Mononuclear cell (primary cell): ENCODE measurements at regions not wholly inside any gene's neighbourhood (a gene's known extent, or its start where the extent isn't known, plus 50 kb on each side); places are given as distances from the start of the nearest gene placed in this dataset.

ENCODE experiments used
- H3K27me3 ChIP-seq: 2 replicates; pipeline ENCODE4 v1.6.0; 2011; ENCODE audit warnings: low read length, control low read depth; ENCODE audit not compliant: insufficient read depth
- H3K4me1 ChIP-seq: 2 replicates; pipeline ENCODE4 v1.5.1; 2011; ENCODE audit warnings: mild to moderate bottlenecking, low read length, control low read depth; ENCODE audit not compliant: insufficient read depth
- H3K4me3 ChIP-seq: 2 replicates; pipeline ENCODE4 v1.5.1; 2011; ENCODE audit warnings: mild to moderate bottlenecking, low read length, moderate library complexity
- H3K9me3 ChIP-seq: 2 replicates; pipeline ENCODE4 v1.5.1; 2011; ENCODE audit warnings: low read depth, mild to moderate bottlenecking, control low read depth, low read length

DNA sequence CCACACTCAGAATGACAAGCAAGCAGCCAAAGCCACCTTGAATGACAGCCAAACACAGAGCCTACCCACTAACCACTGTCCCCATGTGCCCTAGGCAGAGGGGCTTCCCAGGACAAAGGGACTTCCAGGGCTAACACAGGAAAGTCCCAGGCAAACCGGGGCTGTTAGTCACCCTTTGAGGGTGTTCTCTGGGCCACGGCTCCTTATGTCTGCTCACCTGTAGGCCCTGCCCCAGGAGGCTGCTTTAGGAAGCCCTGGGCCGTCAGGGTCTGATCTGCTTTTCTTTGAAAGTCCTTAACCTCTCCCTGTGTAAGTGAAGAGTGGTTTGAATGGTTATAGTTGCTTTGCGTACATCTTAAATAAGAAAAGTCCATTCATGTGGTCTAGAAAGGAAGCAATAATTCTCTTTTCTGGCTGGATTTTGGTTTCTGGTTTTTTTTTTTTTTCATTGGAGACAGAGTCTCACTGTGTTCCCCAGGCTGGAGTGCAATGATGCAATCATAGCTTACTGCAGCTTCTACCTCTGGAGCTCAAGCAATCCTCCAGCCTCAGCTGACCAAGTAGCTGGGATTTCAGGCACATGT lies 161.4 kb downstream of the EFNB2 start:
- Histone ChIP-seq H3K4me3 (no peak overlapping the region), H3K27me3 (no peaks in the 10 kb centered on the region), H3K9me3 (no peaks in the 10 kb centered on the region), H3K4me1 (no peaks in the 10 kb centered on the region)

DNA sequence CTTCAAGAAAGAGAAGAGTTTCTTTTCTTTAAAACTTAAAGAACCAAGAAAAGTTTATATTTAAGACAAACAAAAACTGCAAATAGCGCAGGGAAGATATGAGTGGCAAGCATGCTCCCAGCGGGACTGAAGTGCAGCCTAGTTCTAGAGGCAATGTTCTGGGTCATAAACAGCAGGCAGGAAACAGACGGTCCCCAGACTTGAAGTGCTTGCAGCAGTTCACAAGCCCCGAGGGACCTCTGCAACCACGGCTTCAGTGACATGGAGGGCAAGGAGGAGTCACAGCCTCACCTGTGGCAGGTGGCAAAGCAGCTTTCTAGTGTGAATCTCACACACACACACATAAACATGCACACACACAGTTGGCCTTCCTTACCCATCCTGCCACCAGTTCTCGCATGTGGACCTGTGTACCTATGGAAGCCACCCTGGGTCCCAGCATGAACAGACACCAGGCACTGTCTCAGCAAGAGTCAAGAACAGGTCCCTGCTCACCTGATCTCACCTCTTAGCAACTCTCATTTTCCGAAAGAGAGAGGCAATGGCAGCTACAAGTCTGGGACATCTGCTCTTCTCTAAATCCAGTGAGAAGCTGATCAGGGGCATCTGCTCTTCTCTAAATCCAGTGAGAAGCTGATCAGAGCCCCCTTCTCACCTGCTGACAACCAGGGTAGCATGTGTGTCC lies 162.0 kb downstream of the EFNB2 start:
- Histone ChIP-seq H3K27me3 (no peaks in the 10 kb centered on the region), H3K4me3 (no peak overlapping the region), H3K4me1 (no peaks in the 10 kb centered on the region), H3K9me3 (no peaks in the 10 kb centered on the region)

DNA sequence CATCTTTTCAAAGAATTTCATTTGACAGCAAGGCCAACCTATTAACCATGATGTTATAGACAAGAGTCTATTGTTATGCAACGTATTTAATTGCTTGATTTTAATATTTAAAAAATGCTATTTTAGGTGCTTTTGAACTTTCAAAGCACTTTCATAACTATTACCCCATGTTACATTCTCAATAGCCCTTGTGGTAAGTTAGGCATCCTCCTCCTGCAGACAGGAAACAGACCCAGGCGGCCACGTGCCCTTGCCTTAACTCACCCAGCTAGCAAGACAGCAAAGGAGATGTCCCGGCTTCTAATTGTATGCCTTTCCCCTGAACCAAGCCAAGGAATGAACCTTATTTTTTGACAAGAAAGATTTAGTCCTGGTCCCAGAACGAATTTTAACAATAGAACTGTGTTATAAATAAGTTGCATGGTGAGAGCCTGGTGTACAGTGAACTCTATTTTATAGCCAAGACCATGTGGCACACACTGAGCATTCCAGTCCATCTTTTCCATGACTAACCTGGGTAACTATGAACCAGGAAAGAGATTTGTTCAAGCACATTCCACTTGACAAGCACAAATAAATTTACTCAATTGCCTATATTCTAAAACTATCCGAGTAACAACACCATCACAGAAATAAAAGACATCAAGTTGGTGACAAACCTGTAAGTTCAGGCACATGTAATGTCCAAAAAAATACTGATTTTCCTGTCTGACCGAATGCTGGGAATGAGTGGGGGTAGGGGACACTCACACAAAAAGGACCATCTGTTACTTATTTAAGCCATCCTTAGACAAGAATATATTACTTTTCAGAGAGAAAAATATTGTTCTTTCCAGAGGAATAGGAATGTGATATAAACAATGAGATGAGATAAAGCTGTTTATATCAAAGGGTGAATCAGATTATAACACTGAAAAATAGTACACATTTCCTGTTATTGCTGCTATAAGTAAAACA lies 163.0 kb downstream of the EFNB2 start:
- H3K4me3 ChIP-seq, result no peak overlapping the region
- no peaks in the 10 kb centered on the region for H3K27me3 ChIP-seq
- no peaks in the 10 kb centered on the region for H3K9me3 ChIP-seq
- H3K4me1 ChIP-seq, result no peaks in the 10 kb centered on the region

DNA sequence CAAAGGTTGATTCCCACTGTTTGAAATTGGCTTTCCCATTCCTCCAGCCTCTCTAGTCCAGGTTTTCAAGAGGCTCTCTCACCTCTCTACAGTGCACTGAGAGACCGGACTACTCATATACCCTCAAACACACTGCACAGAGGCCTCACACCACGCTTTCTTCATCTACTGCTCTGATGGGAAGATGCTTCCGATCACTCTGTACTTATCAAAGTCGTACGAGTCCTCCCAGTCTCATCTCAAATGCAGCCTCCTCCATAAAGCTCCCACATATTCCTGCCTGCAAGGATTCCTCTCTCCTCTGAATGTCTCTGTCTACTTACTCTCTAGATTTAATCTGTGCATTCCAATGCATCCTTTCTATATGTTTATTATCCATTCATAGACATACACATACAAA lies 164.4 kb downstream of the EFNB2 start:
- Histone ChIP-seq H3K4me3 (no peak overlapping the region), H3K4me1 (no peaks in the 10 kb centered on the region), H3K27me3 (no peaks in the 10 kb centered on the region), H3K9me3 (no peaks in the 10 kb centered on the region)

DNA sequence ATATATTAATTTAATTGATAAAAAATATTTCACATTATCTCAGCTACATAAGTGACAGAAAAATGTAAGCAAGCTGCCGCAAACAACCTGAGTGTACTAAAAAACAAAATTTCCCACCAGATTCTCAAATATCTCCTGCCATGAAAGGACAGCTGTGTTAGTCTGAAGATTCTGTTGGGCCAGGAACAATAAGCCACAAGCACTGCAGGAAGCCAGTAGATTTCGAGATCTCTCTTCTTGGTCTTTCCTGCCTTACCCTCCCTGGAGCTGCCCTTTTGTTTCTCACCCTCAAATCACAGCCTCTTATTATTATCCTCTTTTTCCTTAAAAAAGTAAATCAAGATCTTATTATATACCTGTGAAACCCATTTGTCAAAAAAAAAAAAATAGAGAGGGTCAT lies 165.6 kb downstream of the EFNB2 start:
- Histone ChIP-seq H3K4me1 (no peaks in the 10 kb centered on the region), H3K27me3 (no peaks in the 10 kb centered on the region), H3K9me3 (peaks cover 5% of the 10 kb centered on the region), H3K4me3 (no peak overlapping the region)

DNA sequence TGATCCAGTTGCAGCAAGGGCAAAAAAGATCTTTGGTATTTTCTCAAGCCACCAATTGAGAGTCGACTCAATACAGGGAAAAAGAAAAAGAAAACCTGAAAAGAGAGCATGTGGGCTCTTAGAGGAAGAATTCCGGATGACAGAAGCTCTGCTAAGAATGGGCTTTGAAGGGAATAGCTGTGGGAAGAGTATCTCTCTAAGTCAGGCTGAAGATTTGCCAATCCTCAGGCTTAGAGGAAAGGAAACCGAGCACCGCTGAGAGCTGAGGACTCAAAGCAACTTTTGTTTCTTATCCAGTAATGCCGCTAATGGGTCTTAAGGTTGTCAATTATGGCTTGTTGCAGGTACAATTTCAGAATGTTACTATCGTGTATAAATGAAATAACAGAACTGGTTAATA lies 166.4 kb downstream of the EFNB2 start:
- no peaks in the 10 kb centered on the region for H3K27me3 ChIP-seq
- peaks cover 5% of the 10 kb centered on the region for H3K9me3 ChIP-seq
- H3K4me3 ChIP-seq, result no peak overlapping the region
- H3K4me1 ChIP-seq, result no peaks in the 10 kb centered on the region

DNA sequence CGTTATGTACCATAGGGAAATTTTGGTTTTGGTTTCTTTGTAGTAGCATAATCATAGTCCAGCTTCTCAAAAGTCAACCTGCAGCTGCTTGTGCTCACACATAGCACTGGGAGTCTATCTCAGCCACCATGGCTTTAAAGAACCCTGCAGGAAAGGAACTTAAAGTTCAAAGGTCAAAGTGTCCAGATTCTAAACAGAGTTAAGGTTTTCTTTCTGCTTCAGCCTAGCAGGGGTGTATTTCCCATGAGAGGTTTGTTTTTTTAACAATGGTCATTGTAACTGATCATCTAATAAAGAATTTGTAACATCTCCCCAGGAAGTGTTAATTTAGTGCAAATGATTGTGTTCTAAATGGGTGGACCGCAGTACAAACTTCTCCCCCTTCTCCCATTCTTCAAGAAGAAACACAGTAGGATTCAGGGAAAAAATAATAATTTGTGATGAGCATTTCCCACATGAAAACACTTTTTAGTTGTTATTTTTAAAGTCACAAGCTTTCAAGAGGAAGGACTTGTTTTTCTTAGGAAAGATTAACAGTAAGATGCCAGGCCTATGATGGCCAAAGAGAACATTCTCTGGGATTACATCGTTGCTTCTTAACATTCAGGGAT lies 168.0 kb downstream of the EFNB2 start:
- Histone ChIP-seq H3K4me1 (no peaks in the 10 kb centered on the region), H3K27me3 (no peaks in the 10 kb centered on the region), H3K4me3 (no peak overlapping the region), H3K9me3 (peaks cover 5% of the 10 kb centered on the region)

DNA sequence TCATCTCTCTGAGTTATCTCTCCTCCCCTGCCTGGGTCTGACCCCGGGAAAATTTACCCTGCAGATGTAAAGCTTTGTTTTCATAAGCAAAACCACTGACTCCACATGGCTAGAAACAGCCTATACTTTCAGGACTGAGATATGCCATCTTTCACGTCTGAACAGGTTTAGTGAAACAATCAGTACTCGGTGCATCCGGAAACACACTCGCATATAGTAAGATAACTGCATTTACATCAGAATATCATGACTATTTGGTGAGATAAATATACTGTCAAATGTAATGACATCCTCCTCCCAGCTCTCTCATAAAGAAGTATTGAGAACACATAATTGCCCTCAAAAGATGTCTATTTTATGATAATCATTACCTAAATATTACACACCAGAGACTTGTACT lies 172.8 kb downstream of the EFNB2 start:
- H3K4me1 ChIP-seq, result no peaks in the 10 kb centered on the region
- no peaks in the 10 kb centered on the region for H3K27me3 ChIP-seq

DNA sequence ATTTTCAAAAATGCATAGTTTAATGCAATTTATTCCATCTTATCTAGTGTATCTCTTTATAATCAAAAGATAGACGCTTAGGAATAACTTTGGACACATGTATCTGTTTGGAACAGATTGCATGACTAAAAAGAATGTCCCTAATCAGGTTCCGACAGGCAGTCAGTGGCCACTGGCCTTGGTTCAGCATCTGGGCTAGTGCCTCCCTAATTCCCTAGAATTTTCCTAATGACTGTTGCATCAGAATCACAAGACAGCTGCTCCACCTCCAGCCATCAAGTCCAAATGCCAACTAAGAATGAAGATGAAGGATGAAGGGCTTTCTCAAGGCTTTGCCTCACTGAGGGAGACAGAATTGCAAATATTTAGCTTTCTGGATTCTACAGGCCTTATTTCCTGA lies 173.8 kb downstream of the EFNB2 start:
- H3K4me3 ChIP-seq, result no peak overlapping the region
- H3K4me1 ChIP-seq, result no peaks in the 10 kb centered on the region

More for the DNA sequence above, 172.8 kb downstream of the EFNB2 start:
- Histone ChIP-seq H3K9me3 (peaks cover 5% of the 10 kb centered on the region), H3K4me3 (no peak overlapping the region)

DNA sequence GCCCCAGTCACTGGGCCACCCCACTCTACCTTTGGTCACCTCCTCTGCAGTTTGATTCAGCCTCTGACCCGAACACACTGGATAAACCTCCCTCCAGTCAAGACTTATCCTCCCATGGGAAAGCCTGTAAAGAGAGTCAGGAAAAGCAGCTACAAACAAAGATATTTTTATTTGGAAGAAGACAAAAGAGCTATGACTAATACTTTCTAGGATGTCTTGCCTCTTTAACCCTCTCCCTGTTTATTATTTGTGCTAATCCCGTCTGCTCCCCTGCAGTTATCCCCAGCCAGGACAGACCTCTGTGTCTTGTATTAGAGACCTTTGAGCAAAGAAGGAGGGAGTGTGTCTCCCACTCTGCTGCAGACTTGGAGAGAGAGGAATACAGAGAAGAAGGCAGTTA lies 178.3 kb downstream of the EFNB2 start:
- Histone ChIP-seq H3K27me3 (no peaks in the 10 kb centered on the region), H3K9me3 (no peaks in the 10 kb centered on the region), H3K4me3 (no peak overlapping the region), H3K4me1 (no peaks in the 10 kb centered on the region)

More for the DNA sequence above, 173.8 kb downstream of the EFNB2 start:
- H3K9me3 ChIP-seq, result peaks cover 5% of the 10 kb centered on the region
- H3K27me3 ChIP-seq, result no peaks in the 10 kb centered on the region

DNA sequence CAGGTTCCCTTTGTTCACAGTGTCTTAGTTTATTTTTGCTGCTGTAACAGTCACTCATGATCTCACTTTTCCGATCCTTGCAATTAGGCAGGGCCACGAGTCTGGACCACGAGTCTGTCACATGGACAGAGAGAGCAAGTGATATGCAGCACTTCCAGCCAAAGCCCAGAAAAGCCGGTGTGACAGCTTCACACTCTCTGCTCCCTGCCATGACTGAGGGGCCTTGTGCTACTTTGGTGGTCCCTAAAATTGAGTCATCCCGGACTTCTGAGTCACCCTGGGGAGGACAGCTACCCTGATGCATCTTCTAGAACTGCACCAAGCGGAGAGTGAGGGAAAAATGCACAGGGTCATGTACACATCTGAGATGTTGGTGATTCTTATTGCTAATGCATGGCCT lies 179.6 kb downstream of the EFNB2 start:
- no peaks in the 10 kb centered on the region for H3K9me3 ChIP-seq
- H3K27me3 ChIP-seq, result peaks cover 4% of the 10 kb centered on the region
- no peak overlapping the region for H3K4me3 ChIP-seq
- H3K4me1 ChIP-seq, result no peaks in the 10 kb centered on the region

DNA sequence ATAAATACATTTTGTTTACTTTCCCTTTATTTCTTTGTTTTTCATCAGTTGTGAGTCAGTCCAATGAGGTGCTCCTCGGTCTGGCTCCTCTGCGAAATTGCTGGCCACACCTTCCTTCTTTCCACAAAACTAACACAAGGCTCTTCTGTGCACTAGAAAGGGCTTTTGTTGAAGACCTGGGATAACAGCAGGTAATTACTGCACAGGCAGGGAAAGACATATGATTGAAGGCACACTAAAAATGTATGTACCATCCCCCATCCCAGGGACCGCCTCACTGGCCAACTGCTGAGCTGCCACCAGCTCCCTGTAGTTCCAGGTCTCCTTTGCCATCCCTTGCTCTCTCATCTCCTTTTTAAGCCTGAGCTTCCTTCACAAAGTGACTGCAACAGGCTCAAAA lies 180.5 kb downstream of the EFNB2 start:
- H3K4me1 ChIP-seq, result no peaks in the 10 kb centered on the region

DNA sequence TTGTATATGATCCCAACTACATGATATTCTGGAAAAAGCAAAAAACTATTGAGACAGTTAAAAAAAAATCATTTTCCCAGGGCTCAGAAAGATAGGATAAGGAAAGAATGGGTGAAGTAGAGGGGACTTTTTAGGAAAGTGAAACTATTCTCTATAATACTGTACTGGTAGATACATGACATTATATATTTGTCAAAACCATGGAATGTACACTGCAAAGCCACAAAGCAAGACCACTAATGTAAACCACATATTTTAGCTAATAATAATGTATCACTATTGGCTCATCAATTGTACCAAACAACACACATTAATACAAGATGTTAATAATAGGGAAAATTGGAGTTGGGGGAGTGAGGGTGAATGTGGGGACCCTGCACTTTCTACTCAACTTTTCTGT lies 182.6 kb downstream of the EFNB2 start:
- peaks cover 27% of the 10 kb centered on the region for H3K27me3 ChIP-seq
- H3K4me3 ChIP-seq, result no peak overlapping the region
- H3K4me1 ChIP-seq, result no peaks in the 10 kb centered on the region
- H3K9me3 ChIP-seq, result no peaks in the 10 kb centered on the region

More for the DNA sequence above, 180.5 kb downstream of the EFNB2 start:
- peaks cover 8% of the 10 kb centered on the region for H3K27me3 ChIP-seq
- no peaks in the 10 kb centered on the region for H3K9me3 ChIP-seq
- no peak overlapping the region for H3K4me3 ChIP-seq

DNA sequence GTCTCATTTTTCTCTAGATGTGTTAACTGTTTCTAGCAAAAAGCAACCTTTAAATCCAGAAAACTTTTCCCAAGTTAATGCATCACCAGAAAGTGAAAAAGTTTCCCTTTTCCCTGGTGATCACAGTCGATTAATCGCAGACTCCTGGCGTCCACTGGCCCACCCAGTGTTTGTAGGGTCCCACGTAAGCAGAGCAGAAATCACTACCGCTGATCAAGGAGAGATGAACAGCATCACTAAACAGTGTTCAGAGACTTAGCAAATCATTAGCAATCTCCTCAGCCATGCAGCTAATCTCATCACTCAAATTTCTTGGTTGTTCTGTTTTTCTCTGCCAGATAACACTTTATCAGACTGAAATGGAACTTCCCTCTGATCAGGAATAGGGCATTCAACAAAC lies 184.2 kb downstream of the EFNB2 start:
- Histone ChIP-seq H3K27me3 (peaks cover 34% of the 10 kb centered on the region), H3K9me3 (no peaks in the 10 kb centered on the region), H3K4me1 (no peaks in the 10 kb centered on the region), H3K4me3 (no peak overlapping the region)

DNA sequence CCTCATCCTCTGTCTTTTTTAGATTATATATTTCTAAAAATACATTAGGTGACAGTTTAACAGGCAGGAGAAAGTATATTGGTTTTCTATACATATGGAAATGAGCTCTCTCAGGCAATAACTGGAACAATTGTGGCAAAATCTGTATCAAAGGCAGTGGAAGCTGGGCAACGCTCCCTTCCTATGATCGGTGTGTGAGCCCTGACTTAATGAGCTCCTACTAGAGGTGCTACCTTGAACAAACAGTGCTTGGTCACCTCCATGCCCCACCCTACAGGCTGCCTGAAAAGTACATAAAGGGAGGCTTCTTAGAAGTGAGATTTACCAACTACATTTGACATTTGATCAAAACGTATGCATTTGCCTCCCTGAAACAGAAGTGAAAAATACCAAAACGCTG lies 185.3 kb downstream of the EFNB2 start:
- Histone ChIP-seq H3K9me3 (no peaks in the 10 kb centered on the region), H3K4me1 (no peaks in the 10 kb centered on the region), H3K4me3 (no peak overlapping the region), H3K27me3 (peaks cover 37% of the 10 kb centered on the region)
